ENCODE measurements at regions not wholly inside any gene's neighbourhood (a gene's known extent, or its start where the extent isn't known, plus 50 kb on each side); places are given as distances from the start of the nearest gene placed in this dataset.
A peak's percentile ranks its signal among the peaks of the same experiment; 100 is the strongest.

DNA sequence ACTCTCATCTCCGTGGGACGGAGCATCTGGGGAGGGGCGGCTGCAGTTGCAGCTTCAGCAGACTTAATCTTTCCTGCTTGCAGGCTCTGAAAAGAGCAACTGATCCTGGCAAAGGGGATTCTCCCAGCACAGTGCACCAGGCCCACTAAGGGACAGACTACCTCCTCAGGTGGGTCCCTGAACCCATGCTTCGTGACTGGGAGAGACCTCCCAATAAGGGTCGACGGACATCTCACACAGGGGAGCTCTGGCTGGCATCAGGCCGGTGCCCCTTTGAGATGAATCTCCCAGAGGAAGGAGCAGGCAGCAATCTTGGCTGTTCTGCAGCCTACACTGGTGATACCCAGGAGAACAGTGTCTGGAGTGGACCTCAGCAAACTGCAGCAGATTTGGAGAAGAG is 303.3 kb upstream of the FGF16 start:
- H3K27ac ChIP-seq (ENCODE audit: extremely low read depth, low read depth, low read length): no peak overlapping the region
- TF ChIP-seq SP2 (tag by site-specific recombination; IDR thresholded peaks at IDR 0.05): no peak
- TF ChIP-seq ZNF16 (tag by site-specific recombination; IDR thresholded peaks at IDR 0.05; ENCODE audit: low read depth): no peak
- TF ChIP-seq ZNF350 (tag by site-specific recombination; IDR thresholded peaks at IDR 0.05): no peak
- TF ChIP-seq ZNF24 (tag by site-specific recombination; IDR thresholded peaks at IDR 0.05): no peak
- TF ChIP-seq, protein P1, sequence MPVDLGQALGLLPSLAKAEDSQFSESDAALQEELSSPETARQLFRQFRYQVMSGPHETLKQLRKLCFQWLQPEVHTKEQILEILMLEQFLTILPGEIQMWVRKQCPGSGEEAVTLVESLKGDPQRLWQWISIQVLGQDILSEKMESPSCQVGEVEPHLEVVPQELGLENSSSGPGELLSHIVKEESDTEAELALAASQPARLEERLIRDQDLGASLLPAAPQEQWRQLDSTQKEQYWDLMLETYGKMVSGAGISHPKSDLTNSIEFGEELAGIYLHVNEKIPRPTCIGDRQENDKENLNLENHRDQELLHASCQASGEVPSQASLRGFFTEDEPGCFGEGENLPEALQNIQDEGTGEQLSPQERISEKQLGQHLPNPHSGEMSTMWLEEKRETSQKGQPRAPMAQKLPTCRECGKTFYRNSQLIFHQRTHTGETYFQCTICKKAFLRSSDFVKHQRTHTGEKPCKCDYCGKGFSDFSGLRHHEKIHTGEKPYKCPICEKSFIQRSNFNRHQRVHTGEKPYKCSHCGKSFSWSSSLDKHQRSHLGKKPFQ (tag by site-specific recombination; IDR thresholded peaks at IDR 0.05): no peak
- no peak for TF ChIP-seq KLF16 (tag by site-specific recombination; IDR thresholded peaks at IDR 0.05)
- no peak for TF ChIP-seq KLF9 (tag by site-specific recombination; IDR thresholded peaks at IDR 0.05; ENCODE audit: low read depth)
- no peak for TF ChIP-seq IKZF3 (tag by site-specific recombination; IDR thresholded peaks at IDR 0.05)
- TF ChIP-seq ZNF324 (tag by site-specific recombination; IDR thresholded peaks at IDR 0.05): no peak
- no peak for TF ChIP-seq YY2 (tag by site-specific recombination; IDR thresholded peaks at IDR 0.05)
- TF ChIP-seq SCRT1 (tag by site-specific recombination; IDR thresholded peaks at IDR 0.05; ENCODE audit: borderline replicate concordance): no peak
- TF ChIP-seq ZNF610 (tag by site-specific recombination; IDR thresholded peaks at IDR 0.05; ENCODE audit: borderline replicate concordance): no peak
- peaks cover 2% of the 10 kb centered on the region for H3K9me3 ChIP-seq (ENCODE audit: control insufficient read depth, insufficient read depth, low read depth, low read length)
- POLR2A ChIA-PET: no interaction called here
- CTCF ChIA-PET: interaction anchor here (0.6 kb wide), 1 partner anchor 485 kb away, joined by 3 read pairs; no protein-coding TSS in a partner anchor
- no peak overlapping the region for H3K4me3 ChIP-seq (ENCODE audit: low read depth, low read length)
- no peaks in the 10 kb centered on the region for H3K4me1 ChIP-seq (ENCODE audit: control insufficient read depth, insufficient read depth, low read length)
- no peaks in the 10 kb centered on the region for H3K36me3 ChIP-seq (ENCODE audit: control insufficient read depth in 2 of 2, insufficient read depth in 1 of 2, low read length in 2 of 2)

DNA sequence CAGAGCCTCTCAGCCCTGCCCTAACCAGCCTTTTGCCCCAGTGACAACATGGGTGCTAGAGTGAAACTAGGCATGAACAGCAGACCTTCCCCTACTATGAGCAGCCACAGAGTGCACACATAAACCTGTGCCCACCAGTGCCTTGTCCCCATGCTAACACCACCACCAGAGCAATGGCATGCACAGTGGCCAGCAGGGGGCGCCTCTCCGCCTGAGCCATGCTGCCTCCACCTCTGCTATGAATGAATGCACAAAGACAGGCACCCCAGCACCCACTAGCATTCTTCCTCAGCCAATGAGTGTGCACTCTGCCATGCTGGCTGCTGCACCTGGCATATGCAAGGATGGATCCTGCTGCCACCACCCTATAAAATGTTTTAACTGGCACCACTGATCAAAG is 286.9 kb upstream of the FGF16 start:
- H3K36me3 ChIP-seq (ENCODE audit: control insufficient read depth in 2 of 2, insufficient read depth in 1 of 2, low read length in 2 of 2): no peaks in the 10 kb centered on the region
- no peak overlapping the region for H3K4me3 ChIP-seq (ENCODE audit: low read depth, low read length)
- CTCF ChIA-PET: interaction anchor here (0.6 to 1.0 kb wide), 2 partner anchors 13 to 225 kb away, joined by 3 read pairs; no protein-coding TSS in a partner anchor
- POLR2A ChIA-PET: no interaction called here
- TF ChIP-seq ZNF677 (tag by site-specific recombination; IDR thresholded peaks at IDR 0.05) (no peak), ZNF223 (tag by site-specific recombination; IDR thresholded peaks at IDR 0.05) (no peak), BCL11A (tag by site-specific recombination; IDR thresholded peaks at IDR 0.05; ENCODE audit: low read depth) (no peak)
- TF ChIP-seq, protein P2, sequence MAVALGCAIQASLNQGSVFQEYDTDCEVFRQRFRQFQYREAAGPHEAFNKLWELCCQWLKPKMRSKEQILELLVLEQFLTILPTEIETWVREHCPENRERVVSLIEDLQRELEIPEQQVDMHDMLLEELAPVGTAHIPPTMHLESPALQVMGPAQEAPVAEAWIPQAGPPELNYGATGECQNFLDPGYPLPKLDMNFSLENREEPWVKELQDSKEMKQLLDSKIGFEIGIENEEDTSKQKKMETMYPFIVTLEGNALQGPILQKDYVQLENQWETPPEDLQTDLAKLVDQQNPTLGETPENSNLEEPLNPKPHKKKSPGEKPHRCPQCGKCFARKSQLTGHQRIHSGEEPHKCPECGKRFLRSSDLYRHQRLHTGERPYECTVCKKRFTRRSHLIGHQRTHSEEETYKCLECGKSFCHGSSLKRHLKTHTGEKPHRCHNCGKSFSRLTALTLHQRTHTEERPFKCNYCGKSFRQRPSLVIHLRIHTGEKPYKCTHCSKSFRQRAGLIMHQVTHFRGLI (tag by site-specific recombination; IDR thresholded peaks at IDR 0.05): no peak
- TF ChIP-seq, protein P3, sequence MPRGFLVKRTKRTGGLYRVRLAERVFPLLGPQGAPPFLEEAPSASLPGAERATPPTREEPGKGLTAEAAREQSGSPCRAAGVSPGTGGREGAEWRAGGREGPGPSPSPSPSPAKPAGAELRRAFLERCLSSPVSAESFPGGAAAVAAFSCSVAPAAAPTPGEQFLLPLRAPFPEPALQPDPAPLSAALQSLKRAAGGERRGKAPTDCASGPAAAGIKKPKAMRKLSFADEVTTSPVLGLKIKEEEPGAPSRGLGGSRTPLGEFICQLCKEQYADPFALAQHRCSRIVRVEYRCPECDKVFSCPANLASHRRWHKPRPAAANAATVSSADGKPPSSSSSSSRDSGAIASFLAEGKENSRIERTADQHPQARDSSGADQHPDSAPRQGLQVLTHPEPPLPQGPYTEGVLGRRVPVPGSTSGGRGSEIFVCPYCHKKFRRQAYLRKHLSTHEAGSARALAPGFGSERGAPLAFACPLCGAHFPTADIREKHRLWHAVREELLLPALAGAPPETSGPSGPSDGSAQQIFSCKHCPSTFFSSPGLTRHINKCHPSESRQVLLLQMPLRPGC (tag by site-specific recombination; IDR thresholded peaks at IDR 0.05): no peak
- TF ChIP-seq, protein P4, sequence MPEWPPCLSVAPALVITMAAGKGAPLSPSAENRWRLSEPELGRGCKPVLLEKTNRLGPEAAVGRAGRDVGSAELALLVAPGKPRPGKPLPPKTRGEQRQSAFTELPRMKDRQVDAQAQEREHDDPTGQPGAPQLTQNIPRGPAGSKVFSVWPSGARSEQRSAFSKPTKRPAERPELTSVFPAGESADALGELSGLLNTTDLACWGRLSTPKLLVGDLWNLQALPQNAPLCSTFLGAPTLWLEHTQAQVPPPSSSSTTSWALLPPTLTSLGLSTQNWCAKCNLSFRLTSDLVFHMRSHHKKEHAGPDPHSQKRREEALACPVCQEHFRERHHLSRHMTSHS (tag by site-specific recombination; IDR thresholded peaks at IDR 0.05): no peak
- TF ChIP-seq, protein P5, sequence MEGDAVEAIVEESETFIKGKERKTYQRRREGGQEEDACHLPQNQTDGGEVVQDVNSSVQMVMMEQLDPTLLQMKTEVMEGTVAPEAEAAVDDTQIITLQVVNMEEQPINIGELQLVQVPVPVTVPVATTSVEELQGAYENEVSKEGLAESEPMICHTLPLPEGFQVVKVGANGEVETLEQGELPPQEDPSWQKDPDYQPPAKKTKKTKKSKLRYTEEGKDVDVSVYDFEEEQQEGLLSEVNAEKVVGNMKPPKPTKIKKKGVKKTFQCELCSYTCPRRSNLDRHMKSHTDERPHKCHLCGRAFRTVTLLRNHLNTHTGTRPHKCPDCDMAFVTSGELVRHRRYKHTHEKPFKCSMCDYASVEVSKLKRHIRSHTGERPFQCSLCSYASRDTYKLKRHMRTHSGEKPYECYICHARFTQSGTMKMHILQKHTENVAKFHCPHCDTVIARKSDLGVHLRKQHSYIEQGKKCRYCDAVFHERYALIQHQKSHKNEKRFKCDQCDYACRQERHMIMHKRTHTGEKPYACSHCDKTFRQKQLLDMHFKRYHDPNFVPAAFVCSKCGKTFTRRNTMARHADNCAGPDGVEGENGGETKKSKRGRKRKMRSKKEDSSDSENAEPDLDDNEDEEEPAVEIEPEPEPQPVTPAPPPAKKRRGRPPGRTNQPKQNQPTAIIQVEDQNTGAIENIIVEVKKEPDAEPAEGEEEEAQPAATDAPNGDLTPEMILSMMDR (tag by site-specific recombination; IDR thresholded peaks at IDR 0.05): peak; percentile 31; the same call in 1 of the 2 replicates
- no peaks in the 10 kb centered on the region for H3K4me1 ChIP-seq (ENCODE audit: control insufficient read depth, insufficient read depth, low read length)
- no peak overlapping the region for H3K27ac ChIP-seq (ENCODE audit: extremely low read depth, low read depth, low read length)
- H3K9me3 ChIP-seq (ENCODE audit: control insufficient read depth, insufficient read depth, low read depth, low read length): no peaks in the 10 kb centered on the region; the same call in 1 of the 2 replicates
